MCF 10A (cell line): ENCODE measurements at regions not wholly inside any gene's neighbourhood (a gene's known extent, or its start where the extent isn't known, plus 50 kb on each side); places are given as distances from the start of the nearest gene placed in this dataset.
"Not testable (repeated sequence)": the region's sequence is repeated elsewhere in the genome, so short reads cannot be mapped to it uniquely, and the experiment has no call there.

Source experiments
- BruUV-seq: library from RNA; stranded (reverse); fragments of 400-500 nt; replicated peaks from 2 replicates; lab custom pipeline; 2021; lab: Mats Ljungman, UMichigan
- CTCF ChIA-PET: fragments of 300-600 bp; sonication (Branson Sonifier 250); formaldehyde crosslinking; extraction: SDS; loops from one replicate; lab custom pipeline; 2021; ENCODE audit warnings: antibody characterized with exemption, inconsistent platforms; lab: Yijun Ruan, JAX
- POLR2A ChIA-PET: fragments of 300-600, 350-650 bp; sonication (Branson Sonifier 250); formaldehyde crosslinking; extraction: SDS; loops from one replicate; lab custom pipeline; 2020; ENCODE audit warnings: antibody characterized with exemption, inconsistent platforms; lab: Yijun Ruan, JAX
- DNase-seq: peaks from one replicate; pipeline ENCODE4 v3.0.0-alpha.2; 2018; ENCODE audit not compliant: unreplicated experiment
- H3K27ac Mint-ChIP-seq: one replicate; pipeline ENCODE4 v1.8.0; 2022; ENCODE audit warnings: mild to moderate bottlenecking, low read depth, mixed read lengths; ENCODE audit not compliant: unreplicated experiment
- H3K27me3 Mint-ChIP-seq: one replicate; pipeline ENCODE4 v1.8.0; 2022; ENCODE audit warnings: mixed read lengths; ENCODE audit not compliant: insufficient read depth, unreplicated experiment
- H3K36me3 Mint-ChIP-seq: one replicate; pipeline ENCODE4 v1.8.0; 2022; ENCODE audit warnings: mild to moderate bottlenecking, moderate library complexity, mixed read lengths; ENCODE audit not compliant: insufficient read depth, unreplicated experiment
- H3K4me1 Mint-ChIP-seq: one replicate; pipeline ENCODE4 v1.8.0; 2022; ENCODE audit warnings: mixed read lengths; ENCODE audit not compliant: insufficient read depth, unreplicated experiment
- H3K4me3 Mint-ChIP-seq: one replicate; pipeline ENCODE4 v1.8.0; 2022; ENCODE audit warnings: mild to moderate bottlenecking, moderate library complexity, mixed read lengths; ENCODE audit not compliant: unreplicated experiment
- H3K9me3 Mint-ChIP-seq: one replicate; pipeline ENCODE4 v1.8.0; 2022; ENCODE audit warnings: mixed read lengths; ENCODE audit not compliant: unreplicated experiment
- CTCF ChIP-seq: fragments of 200-600 bp; IDR thresholded peaks from one replicate; pipeline ENCODE4 v1.8.0; 2022; ENCODE audit warnings: antibody characterized with exemption, mild to moderate bottlenecking; ENCODE audit not compliant: unreplicated experiment
- intact Hi-C: fragments of 100-400 bp; cut with micrococcal nuclease; formaldehyde crosslinking; loops from 2 replicates; pipeline ENCODE4 v1.14.1; 2022

GRCh38 chr1:188769936-188770335 lies 1707.7 kb downstream of the BRINP3 start:
- Mint-ChIP-seq H3K27me3 (no peaks in the 10 kb centered on the region), H3K4me1 (no peaks in the 10 kb centered on the region), H3K4me3 (no peak overlapping the region), H3K36me3 (no peaks in the 10 kb centered on the region), H3K27ac (no peak overlapping the region), H3K9me3 (peaks cover 13% of the 10 kb centered on the region)
- intact Hi-C loops: no loop called here
- no peak for DNase-seq
- TF ChIP-seq CTCF: no peak
- BruUV-seq: no TSS peak
- ChIA-PET POLR2A (no interaction called here), CTCF (no interaction called here)

- CTCF ChIA-PET: interaction anchor here (0.7 kb wide), 1 partner anchor 850 kb away, joined by 3 read pairs; no protein-coding TSS in a partner anchor
- POLR2A ChIA-PET: no interaction called here
- H3K4me3 Mint-ChIP-seq: no peak overlapping the region
- no peaks in the 10 kb centered on the region for H3K36me3 Mint-ChIP-seq
- no peaks in the 10 kb centered on the region for H3K27me3 Mint-ChIP-seq
- no peaks in the 10 kb centered on the region for H3K9me3 Mint-ChIP-seq
- TF ChIP-seq CTCF: no peak
- intact Hi-C loops: no loop called here
- no TSS peak for BruUV-seq
- peak; percentile 17 for DNase-seq
- H3K27ac Mint-ChIP-seq: peak overlapping the region; percentile 21
- no peaks in the 10 kb centered on the region for H3K4me1 Mint-ChIP-seq
Observed at GRCh38 chr1:188778578-188778977, 1699.1 kb downstream of the BRINP3 start.

GRCh38 chr1:188782220-188782841 lies 1695.3 kb downstream of the BRINP3 start:
- BruUV-seq: no TSS peak
- TF ChIP-seq CTCF: peak; percentile 74
- no peak overlapping the region for H3K4me3 Mint-ChIP-seq
- H3K36me3 Mint-ChIP-seq: no peaks in the 10 kb centered on the region
- H3K9me3 Mint-ChIP-seq: no peaks in the 10 kb centered on the region
- ChIA-PET POLR2A (interaction anchor here (0.7 kb wide), 2 partner anchors 10 to 857 kb away, joined by 3 to 4 read pairs; no protein-coding TSS in a partner anchor), CTCF (interaction anchor here (0.5 to 2.5 kb wide), 42 partner anchors 8 to 1659 kb away, joined by 3 to 16 read pairs (median 3); no protein-coding TSS in a partner anchor)
- intact Hi-C loops: loop anchor here (1.0 to 10.0 kb wide), 4 partner anchors 155 to 1652 kb away; no protein-coding TSS in a partner anchor
- peak overlapping the region; percentile 57 for H3K27ac Mint-ChIP-seq
- H3K4me1 Mint-ChIP-seq: no peaks in the 10 kb centered on the region
- H3K27me3 Mint-ChIP-seq: no peaks in the 10 kb centered on the region
- DNase-seq: peak; percentile 74

- no peak for DNase-seq
- no TSS peak for BruUV-seq
- POLR2A ChIA-PET: no interaction called here
- Mint-ChIP-seq H3K27me3 (no peaks in the 10 kb centered on the region), H3K27ac (no peak overlapping the region), H3K4me3 (no peak overlapping the region), H3K4me1 (no peaks in the 10 kb centered on the region), H3K9me3 (no peaks in the 10 kb centered on the region), H3K36me3 (no peaks in the 10 kb centered on the region)
- intact Hi-C loops: no loop called here
- TF ChIP-seq CTCF: no peak
- CTCF ChIA-PET: interaction anchor here (0.9 kb wide), 2 partner anchors 13 to 1664 kb away, joined by 4 to 7 read pairs; no protein-coding TSS in a partner anchor
Observed at GRCh38 chr1:188794969-188795368, 1682.7 kb downstream of the BRINP3 start.

GRCh38 chr1:188812153-188812552 lies 1665.5 kb downstream of the BRINP3 start:
- H3K4me1 Mint-ChIP-seq, H3K27ac Mint-ChIP-seq: not testable (repeated sequence)

GRCh38 chr1:188812836-188813573 lies 1664.7 kb downstream of the BRINP3 start:
- POLR2A ChIA-PET, BruUV-seq, H3K27me3 Mint-ChIP-seq, H3K4me1 Mint-ChIP-seq, DNase-seq, H3K27ac Mint-ChIP-seq, intact Hi-C loops, H3K36me3 Mint-ChIP-seq, H3K4me3 Mint-ChIP-seq, H3K9me3 Mint-ChIP-seq: not testable (repeated sequence)
- CTCF ChIA-PET: interaction anchor here (1.5 kb wide), 1 partner anchor 32 kb away, joined by 4 read pairs; no protein-coding TSS in a partner anchor

More at GRCh38 chr1:188812153-188812552, 1665.5 kb downstream of the BRINP3 start:
- BruUV-seq, H3K4me3 Mint-ChIP-seq, H3K36me3 Mint-ChIP-seq, intact Hi-C loops, DNase-seq, H3K27me3 Mint-ChIP-seq, H3K9me3 Mint-ChIP-seq: not testable (repeated sequence)
- POLR2A ChIA-PET: interaction anchor here (0.8 kb wide), 1 partner anchor 27 kb away, joined by 3 read pairs; no protein-coding TSS in a partner anchor
- CTCF ChIA-PET: interaction anchor here (1.5 kb wide), 1 partner anchor 31 kb away, joined by 4 read pairs; no protein-coding TSS in a partner anchor
